ENCODE measurements at regions not wholly inside any gene's neighbourhood (a gene's known extent, or its start where the extent isn't known, plus 50 kb on each side); places are given as distances from the start of the nearest gene placed in this dataset.

GRCh38 chr3:187935623-187936156 lies 190.4 kb upstream of the BCL6 start (continued):
- TF ChIP-seq ZBTB11 (CRISPR knock-in tag; IDR thresholded peaks at IDR 0.05) (no peak), STAT1 (conservative IDR thresholded peaks at IDR 0.05) (no peak), HDAC6 (IDR thresholded peaks at IDR 0.05; ENCODE audit: unreplicated experiment) (no peak), CBX5 (IDR thresholded peaks at IDR 0.05; ENCODE audit: low read depth) (peak; percentile 91; the same call in 1 of the 2 replicates), MTA3 (IDR thresholded peaks at IDR 0.05; ENCODE audit: borderline replicate concordance, low read length) (peak; percentile 96), CHD2 (IDR thresholded peaks at IDR 0.05; ENCODE audit: borderline replicate concordance, low read depth, low read length) (peak; percentile 68; the same call in 1 of the 2 replicates), BCL3 (IDR thresholded peaks at IDR 0.05; ENCODE audit: borderline replicate concordance, insufficient read depth, low read depth, low read length, poor library complexity, severe bottlenecking) (peak; percentile 66), ZZZ3 (IDR thresholded peaks at IDR 0.05; ENCODE audit: control insufficient read depth, insufficient read length, low read depth) (no peak), SP1 (IDR thresholded peaks at IDR 0.05; ENCODE audit: low read depth, low read length) (peak; percentile 22), IRF4 (IDR thresholded peaks at IDR 0.05; ENCODE audit: low read depth, low read length) (peak; percentile 87), TAF1 (IDR thresholded peaks at IDR 0.05; ENCODE audit: borderline replicate concordance, low read depth, low read length) (no peak), MXI1 (IDR thresholded peaks at IDR 0.05; ENCODE audit: low read depth, low read length) (peak; percentile 40; the same call in 1 of the 2 replicates), RB1 (IDR thresholded peaks at IDR 0.05; ENCODE audit: borderline replicate concordance) (no peak), ATF7 (IDR thresholded peaks at IDR 0.05; ENCODE audit: low read depth) (peak; percentile 73; the same call in 1 of the 2 replicates), NFIC (IDR thresholded peaks at IDR 0.05; ENCODE audit: low read depth, low read length) (peak; percentile 85), FOXK2 (IDR thresholded peaks at IDR 0.05) (no peak), NR2C1 (IDR thresholded peaks at IDR 0.05) (no peak), NR2C2 (IDR thresholded peaks at IDR 0.05; ENCODE audit: borderline replicate concordance, control insufficient read depth, insufficient read length, low read depth) (no peak), RUNX3 (IDR thresholded peaks at IDR 0.05; ENCODE audit: low read length) (peak; percentile 94)
- TF ChIP-seq, protein P1, sequence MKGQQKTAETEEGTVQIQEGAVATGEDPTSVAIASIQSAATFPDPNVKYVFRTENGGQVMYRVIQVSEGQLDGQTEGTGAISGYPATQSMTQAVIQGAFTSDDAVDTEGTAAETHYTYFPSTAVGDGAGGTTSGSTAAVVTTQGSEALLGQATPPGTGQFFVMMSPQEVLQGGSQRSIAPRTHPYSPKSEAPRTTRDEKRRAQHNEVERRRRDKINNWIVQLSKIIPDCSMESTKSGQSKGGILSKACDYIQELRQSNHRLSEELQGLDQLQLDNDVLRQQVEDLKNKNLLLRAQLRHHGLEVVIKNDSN (IDR thresholded peaks at IDR 0.05; ENCODE audit: borderline replicate concordance, extremely low read length, insufficient read depth, low read depth, low read length) = no peak
- TF ChIP-seq, protein P2, sequence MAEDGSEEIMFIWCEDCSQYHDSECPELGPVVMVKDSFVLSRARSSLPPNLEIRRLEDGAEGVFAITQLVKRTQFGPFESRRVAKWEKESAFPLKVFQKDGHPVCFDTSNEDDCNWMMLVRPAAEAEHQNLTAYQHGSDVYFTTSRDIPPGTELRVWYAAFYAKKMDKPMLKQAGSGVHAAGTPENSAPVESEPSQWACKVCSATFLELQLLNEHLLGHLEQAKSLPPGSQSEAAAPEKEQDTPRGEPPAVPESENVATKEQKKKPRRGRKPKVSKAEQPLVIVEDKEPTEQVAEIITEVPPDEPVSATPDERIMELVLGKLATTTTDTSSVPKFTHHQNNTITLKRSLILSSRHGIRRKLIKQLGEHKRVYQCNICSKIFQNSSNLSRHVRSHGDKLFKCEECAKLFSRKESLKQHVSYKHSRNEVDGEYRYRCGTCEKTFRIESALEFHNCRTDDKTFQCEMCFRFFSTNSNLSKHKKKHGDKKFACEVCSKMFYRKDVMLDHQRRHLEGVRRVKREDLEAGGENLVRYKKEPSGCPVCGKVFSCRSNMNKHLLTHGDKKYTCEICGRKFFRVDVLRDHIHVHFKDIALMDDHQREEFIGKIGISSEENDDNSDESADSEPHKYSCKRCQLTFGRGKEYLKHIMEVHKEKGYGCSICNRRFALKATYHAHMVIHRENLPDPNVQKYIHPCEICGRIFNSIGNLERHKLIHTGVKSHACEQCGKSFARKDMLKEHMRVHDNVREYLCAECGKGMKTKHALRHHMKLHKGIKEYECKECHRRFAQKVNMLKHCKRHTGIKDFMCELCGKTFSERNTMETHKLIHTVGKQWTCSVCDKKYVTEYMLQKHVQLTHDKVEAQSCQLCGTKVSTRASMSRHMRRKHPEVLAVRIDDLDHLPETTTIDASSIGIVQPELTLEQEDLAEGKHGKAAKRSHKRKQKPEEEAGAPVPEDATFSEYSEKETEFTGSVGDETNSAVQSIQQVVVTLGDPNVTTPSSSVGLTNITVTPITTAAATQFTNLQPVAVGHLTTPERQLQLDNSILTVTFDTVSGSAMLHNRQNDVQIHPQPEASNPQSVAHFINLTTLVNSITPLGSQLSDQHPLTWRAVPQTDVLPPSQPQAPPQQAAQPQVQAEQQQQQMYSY (CRISPR knock-in tag; IDR thresholded peaks at IDR 0.05) = no peak
